HFFc6 (cell line): ENCODE measurements at regions not wholly inside any gene's neighbourhood (a gene's known extent, or its start where the extent isn't known, plus 50 kb on each side); places are given as distances from the start of the nearest gene placed in this dataset.

ENCODE experiments used
- DNase-seq: peaks from one replicate; pipeline ENCODE4 v3.0.0-alpha.2; 2018
- H3K27ac Mint-ChIP-seq: 2 replicates; pipeline ENCODE4 v1.8.0; 2020; ENCODE audit warnings: mild to moderate bottlenecking, mixed read lengths
- H3K27me3 Mint-ChIP-seq: 2 replicates; pipeline ENCODE4 v1.8.0; 2021; ENCODE audit warnings: mild to moderate bottlenecking, moderate library complexity, mixed read lengths; ENCODE audit not compliant: insufficient read depth
- H3K36me3 Mint-ChIP-seq: 2 replicates; pipeline ENCODE4 v1.8.0; 2021; ENCODE audit warnings: low read depth, mixed read lengths
- H3K4me1 Mint-ChIP-seq: 2 replicates; pipeline ENCODE4 v1.8.0; 2020; ENCODE audit warnings: low read depth, mixed read lengths
- H3K4me3 Mint-ChIP-seq: 2 replicates; pipeline ENCODE4 v1.8.0; 2020; ENCODE audit warnings: mild to moderate bottlenecking, moderate library complexity, mixed read lengths
- H3K9me3 Mint-ChIP-seq: 2 replicates; pipeline ENCODE4 v1.8.0; 2020; ENCODE audit warnings: mild to moderate bottlenecking, mixed read lengths
- CTCF ChIP-seq: fragments of 200-600 bp; sonication (generic); IDR thresholded peaks from 2 replicates; pipeline ENCODE4 v1.5.0; 2021; ENCODE audit warnings: antibody characterized with exemption, mild to moderate bottlenecking

- no peak for TF ChIP-seq CTCF
Observed at GRCh38 chr9:7405924-7406604, 393.5 kb downstream of the DMAC1 start.

GRCh38 chr9:7403839-7404487, 395.6 kb downstream of the DMAC1 start:
- no peaks in the 10 kb centered on the region for H3K4me1 Mint-ChIP-seq
- H3K36me3 Mint-ChIP-seq: no peaks in the 10 kb centered on the region
- TF ChIP-seq CTCF: no peak
- no peaks in the 10 kb centered on the region; the same call in 1 of the 2 replicates for H3K9me3 Mint-ChIP-seq
- H3K27ac Mint-ChIP-seq: no peak overlapping the region
- no peak for DNase-seq
- H3K4me3 Mint-ChIP-seq: no peak overlapping the region
- peaks cover 6% of the 10 kb centered on the region; the same call in 1 of the 2 replicates for H3K27me3 Mint-ChIP-seq

More at GRCh38 chr9:7405924-7406604, 393.5 kb downstream of the DMAC1 start:
- H3K4me3 Mint-ChIP-seq: no peak overlapping the region
- no peak overlapping the region for H3K27ac Mint-ChIP-seq
- H3K27me3 Mint-ChIP-seq: peaks cover 7% of the 10 kb centered on the region; the same call in 1 of the 2 replicates
- no peaks in the 10 kb centered on the region for H3K36me3 Mint-ChIP-seq
- no peak for DNase-seq
- no peaks in the 10 kb centered on the region; the same call in 1 of the 2 replicates for H3K9me3 Mint-ChIP-seq
- no peaks in the 10 kb centered on the region for H3K4me1 Mint-ChIP-seq

GRCh38 chr9:7403028-7403389, 396.6 kb downstream of the DMAC1 start:
- Mint-ChIP-seq H3K4me3 (no peak overlapping the region), H3K36me3 (no peaks in the 10 kb centered on the region), H3K27ac (no peak overlapping the region), H3K27me3 (peaks cover 6% of the 10 kb centered on the region; the same call in 1 of the 2 replicates), H3K9me3 (no peaks in the 10 kb centered on the region; the same call in 1 of the 2 replicates), H3K4me1 (no peaks in the 10 kb centered on the region)
- no peak for TF ChIP-seq CTCF
- DNase-seq: no peak

DNA sequence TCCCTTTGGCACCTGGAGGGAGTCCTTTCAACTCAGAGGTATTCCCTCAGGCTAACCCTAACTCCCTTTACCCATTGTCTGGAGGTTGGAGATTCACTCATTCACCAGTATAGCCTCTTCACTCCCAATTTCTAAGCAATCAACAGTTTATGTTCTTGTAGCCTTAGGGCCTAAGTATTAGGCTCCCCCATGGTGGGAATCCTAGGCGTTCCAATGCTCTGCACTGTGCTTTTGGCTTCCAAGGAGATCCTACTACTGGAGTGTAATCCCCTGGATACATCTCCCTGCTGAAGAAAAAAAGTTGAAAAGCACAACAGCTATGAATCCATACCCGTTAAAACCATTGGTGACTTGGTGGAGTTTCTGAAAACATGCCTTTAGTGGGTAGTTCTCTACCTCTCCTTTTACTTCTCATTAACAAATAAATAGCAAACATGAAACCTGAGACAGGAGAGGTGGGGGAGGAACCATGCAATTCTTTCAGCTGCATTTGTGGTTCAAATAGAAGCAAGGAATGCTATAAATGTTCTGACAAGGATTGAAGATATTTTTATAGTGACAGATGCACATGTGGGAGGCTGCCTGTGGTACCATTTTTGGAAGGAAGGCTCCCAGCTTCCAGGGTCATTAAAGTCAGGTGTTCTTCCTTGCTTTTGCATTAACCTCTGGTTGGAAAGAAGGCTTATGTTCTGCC, 397.1 kb downstream of the DMAC1 start:
- no peak for DNase-seq

More for the DNA sequence above, 397.1 kb downstream of the DMAC1 start:
- Mint-ChIP-seq H3K4me3 (no peak overlapping the region), H3K4me1 (no peaks in the 10 kb centered on the region), H3K27ac (no peak overlapping the region), H3K9me3 (no peaks in the 10 kb centered on the region; the same call in 1 of the 2 replicates), H3K36me3 (no peaks in the 10 kb centered on the region), H3K27me3 (peaks cover 6% of the 10 kb centered on the region; the same call in 1 of the 2 replicates)
- no peak for TF ChIP-seq CTCF
